Immature natural killer cell (primary cell): ENCODE measurements at regions not wholly inside any gene's neighbourhood (a gene's known extent, or its start where the extent isn't known, plus 50 kb on each side); places are given as distances from the start of the nearest gene placed in this dataset.

ENCODE experiments used
- DNase-seq, 3 donors: peaks; one replicate each; pipeline ENCODE4 v3.0.0; 2022; ENCODE audit warnings: mixed read lengths in 1 of 3
- H3K27ac Mint-ChIP-seq, 6 donors: one replicate each; pipeline ENCODE4 v1.8.0; 2020; ENCODE audit warnings: mixed read lengths in 6 of 6, mild to moderate bottlenecking in 5 of 6, inconsistent platforms in 4 of 6, moderate library complexity in 3 of 6
- H3K27me3 Mint-ChIP-seq, 3 donors: one replicate each; pipeline ENCODE4 v1.8.0; 2020 to 2021; ENCODE audit warnings: low read depth in 3 of 3, mild to moderate bottlenecking in 3 of 3, mixed read lengths in 3 of 3, moderate library complexity in 3 of 3, inconsistent platforms in 1 of 3
- H3K36me3 Mint-ChIP-seq, 3 donors: one replicate each; pipeline ENCODE4 v1.8.0; 2020; ENCODE audit warnings: mixed read lengths in 3 of 3, inconsistent platforms in 2 of 3, mild to moderate bottlenecking in 2 of 3
- H3K4me1 Mint-ChIP-seq, 2 donors: one replicate each; pipeline ENCODE4 v1.8.0; 2020; ENCODE audit warnings: inconsistent platforms in 2 of 2, mild to moderate bottlenecking in 2 of 2, mixed read lengths in 2 of 2, moderate library complexity in 1 of 2
- H3K4me3 Mint-ChIP-seq, 5 donors: one replicate each; pipeline ENCODE4 v1.8.0; 2020; ENCODE audit warnings: mild to moderate bottlenecking in 5 of 5, mixed read lengths in 5 of 5, inconsistent platforms in 3 of 5, moderate library complexity in 3 of 5
- H3K9me3 Mint-ChIP-seq, 6 donors: one replicate each; pipeline ENCODE4 v1.8.0; 2020; ENCODE audit warnings: mild to moderate bottlenecking in 6 of 6, mixed read lengths in 6 of 6, inconsistent platforms in 4 of 6, moderate library complexity in 3 of 6

- no peak overlapping the region for H3K4me3 Mint-ChIP-seq
- DNase-seq = no peak
- H3K9me3 Mint-ChIP-seq = peaks cover 0 to 29% (median 6%) of the 10 kb centered on the region in 6 donors
- H3K27me3 Mint-ChIP-seq = peaks cover 0 to 5% (median 2%) of the 10 kb centered on the region in 3 donors
- H3K27ac Mint-ChIP-seq = no peak overlapping the region
- no peaks in the 10 kb centered on the region for H3K36me3 Mint-ChIP-seq
- no peaks in the 10 kb centered on the region for H3K4me1 Mint-ChIP-seq
Observed at GRCh38 chr6:164889980-164890379, 419.4 kb downstream of the C6orf118 start.

GRCh38 chr6:164887660-164888059 is 421.7 kb downstream of the C6orf118 start:
- H3K27ac Mint-ChIP-seq = no peak overlapping the region
- H3K4me3 Mint-ChIP-seq = no peak overlapping the region
- DNase-seq = no peak
- H3K36me3 Mint-ChIP-seq = no peaks in the 10 kb centered on the region
- H3K27me3 Mint-ChIP-seq = peaks cover 0 to 3% (median 2%) of the 10 kb centered on the region in 3 donors
- H3K9me3 Mint-ChIP-seq = peaks cover 0 to 23% (median 3%) of the 10 kb centered on the region in 6 donors
- no peaks in the 10 kb centered on the region for H3K4me1 Mint-ChIP-seq

- DNase-seq = no peak
- Mint-ChIP-seq H3K9me3 (peaks cover 0 to 22% (median 2%) of the 10 kb centered on the region in 6 donors), H3K4me1 (no peaks in the 10 kb centered on the region), H3K36me3 (no peaks in the 10 kb centered on the region), H3K27ac (no peak overlapping the region), H3K4me3 (no peak overlapping the region), H3K27me3 (peaks cover 0 to 3% (median 0%) of the 10 kb centered on the region in 3 donors)
Observed at GRCh38 chr6:164882236-164882635, 427.2 kb downstream of the C6orf118 start.

- Mint-ChIP-seq H3K36me3 (no peaks in the 10 kb centered on the region), H3K9me3 (peaks cover 16 to 40% (median 18%) of the 10 kb centered on the region in 6 donors), H3K27me3 (peaks cover 0 to 3% (median 1%) of the 10 kb centered on the region in 3 donors), H3K4me3 (no peak overlapping the region), H3K4me1 (no peaks in the 10 kb centered on the region), H3K27ac (no peak overlapping the region)
- no peak for DNase-seq
Observed at GRCh38 chr6:164871783-164872182, 437.6 kb downstream of the C6orf118 start.

- Mint-ChIP-seq H3K27me3 (peaks cover 0 to 3% (median 1%) of the 10 kb centered on the region in 3 donors), H3K4me3 (no peak overlapping the region)
Observed at GRCh38 chr6:164870164-164870563, 439.2 kb downstream of the C6orf118 start.

GRCh38 chr6:164861967-164862366 is 447.4 kb downstream of the C6orf118 start:
- no peaks in the 10 kb centered on the region for H3K36me3 Mint-ChIP-seq
- H3K9me3 Mint-ChIP-seq = peaks cover 2 to 29% (median 12%) of the 10 kb centered on the region in 6 donors
- no peak overlapping the region for H3K27ac Mint-ChIP-seq
- DNase-seq = no peak
- H3K4me1 Mint-ChIP-seq = no peaks in the 10 kb centered on the region
- no peaks in the 10 kb centered on the region for H3K27me3 Mint-ChIP-seq
- H3K4me3 Mint-ChIP-seq = no peak overlapping the region

More at GRCh38 chr6:164870164-164870563, 439.2 kb downstream of the C6orf118 start:
- no peak for DNase-seq
- H3K9me3 Mint-ChIP-seq = peaks cover 16 to 40% (median 21%) of the 10 kb centered on the region in 6 donors
- no peak overlapping the region for H3K27ac Mint-ChIP-seq
- H3K36me3 Mint-ChIP-seq = no peaks in the 10 kb centered on the region
- no peaks in the 10 kb centered on the region for H3K4me1 Mint-ChIP-seq

GRCh38 chr6:164859816-164860215 is 449.6 kb downstream of the C6orf118 start:
- H3K9me3 Mint-ChIP-seq = peaks cover 2 to 22% (median 7%) of the 10 kb centered on the region in 6 donors
- H3K4me1 Mint-ChIP-seq = no peaks in the 10 kb centered on the region
- no peak overlapping the region for H3K4me3 Mint-ChIP-seq
- H3K36me3 Mint-ChIP-seq = no peaks in the 10 kb centered on the region
- no peak for DNase-seq
- no peak overlapping the region for H3K27ac Mint-ChIP-seq
- no peaks in the 10 kb centered on the region for H3K27me3 Mint-ChIP-seq

GRCh38 chr6:164856138-164856537 is 453.3 kb downstream of the C6orf118 start:
- Mint-ChIP-seq H3K27ac (no peak overlapping the region), H3K4me1 (no peaks in the 10 kb centered on the region), H3K36me3 (no peaks in the 10 kb centered on the region), H3K27me3 (no peaks in the 10 kb centered on the region), H3K9me3 (peaks cover 0 to 7% (median 3%) of the 10 kb centered on the region in 6 donors), H3K4me3 (no peak overlapping the region)
- DNase-seq = no peak

GRCh38 chr6:164855281-164855680 is 454.1 kb downstream of the C6orf118 start:
- Mint-ChIP-seq H3K36me3 (no peaks in the 10 kb centered on the region), H3K4me1 (no peaks in the 10 kb centered on the region), H3K9me3 (peaks cover 0 to 6% (median 3%) of the 10 kb centered on the region in 6 donors), H3K27ac (no peak overlapping the region), H3K27me3 (no peaks in the 10 kb centered on the region), H3K4me3 (no peak overlapping the region)
- DNase-seq = no peak

GRCh38 chr6:164854526-164854925 is 454.9 kb downstream of the C6orf118 start:
- DNase-seq = no peak
- no peak overlapping the region for H3K27ac Mint-ChIP-seq
- H3K27me3 Mint-ChIP-seq = no peaks in the 10 kb centered on the region
- H3K36me3 Mint-ChIP-seq = no peaks in the 10 kb centered on the region
- no peaks in the 10 kb centered on the region for H3K4me1 Mint-ChIP-seq
- H3K4me3 Mint-ChIP-seq = no peak overlapping the region
- peaks cover 0 to 8% (median 3%) of the 10 kb centered on the region in 6 donors for H3K9me3 Mint-ChIP-seq

- H3K9me3 Mint-ChIP-seq = peaks cover 2 to 28% (median 7%) of the 10 kb centered on the region in 6 donors
- no peaks in the 10 kb centered on the region for H3K4me1 Mint-ChIP-seq
- H3K27ac Mint-ChIP-seq = no peak overlapping the region
- no peak overlapping the region for H3K4me3 Mint-ChIP-seq
- H3K36me3 Mint-ChIP-seq = no peaks in the 10 kb centered on the region
- peaks cover 0 to 2% (median 2%) of the 10 kb centered on the region in 3 donors for H3K27me3 Mint-ChIP-seq
- no peak for DNase-seq
Observed at GRCh38 chr6:164845773-164846172, 463.6 kb downstream of the C6orf118 start.

- no peaks in the 10 kb centered on the region for H3K4me1 Mint-ChIP-seq
- no peak for DNase-seq
- no peak overlapping the region for H3K4me3 Mint-ChIP-seq
- no peak overlapping the region for H3K27ac Mint-ChIP-seq
- no peaks in the 10 kb centered on the region for H3K36me3 Mint-ChIP-seq
- H3K9me3 Mint-ChIP-seq = peaks cover 3 to 15% (median 9%) of the 10 kb centered on the region in 6 donors
- peaks cover 0 to 2% (median 2%) of the 10 kb centered on the region in 3 donors for H3K27me3 Mint-ChIP-seq
Observed at GRCh38 chr6:164842085-164842484, 467.3 kb downstream of the C6orf118 start.

GRCh38 chr6:164838068-164838615 is 471.3 kb downstream of the C6orf118 start:
- H3K27me3 Mint-ChIP-seq = peaks cover 0 to 2% (median 0%) of the 10 kb centered on the region in 3 donors
- peaks cover 4 to 26% (median 12%) of the 10 kb centered on the region in 6 donors for H3K9me3 Mint-ChIP-seq
- DNase-seq = no peak
- no peaks in the 10 kb centered on the region for H3K4me1 Mint-ChIP-seq
- no peak overlapping the region for H3K4me3 Mint-ChIP-seq
- no peak overlapping the region for H3K27ac Mint-ChIP-seq
- no peaks in the 10 kb centered on the region for H3K36me3 Mint-ChIP-seq

- H3K27ac Mint-ChIP-seq = no peak overlapping the region
- DNase-seq = no peak
- peaks cover 0 to 2% (median 0%) of the 10 kb centered on the region in 3 donors for H3K27me3 Mint-ChIP-seq
- peaks cover 4 to 31% (median 18%) of the 10 kb centered on the region in 6 donors for H3K9me3 Mint-ChIP-seq
- no peaks in the 10 kb centered on the region for H3K4me1 Mint-ChIP-seq
- H3K36me3 Mint-ChIP-seq = peaks cover 0 to 3% (median 0%) of the 10 kb centered on the region in 3 donors
- no peak overlapping the region for H3K4me3 Mint-ChIP-seq
Observed at GRCh38 chr6:164836486-164836885, 472.9 kb downstream of the C6orf118 start.

GRCh38 chr6:164832410-164832809 is 477.0 kb downstream of the C6orf118 start:
- Mint-ChIP-seq H3K4me1 (no peaks in the 10 kb centered on the region), H3K9me3 (peaks cover 6 to 37% (median 15%) of the 10 kb centered on the region in 6 donors), H3K36me3 (peaks cover 0 to 3% (median 0%) of the 10 kb centered on the region in 3 donors), H3K4me3 (no peak overlapping the region), H3K27ac (no peak overlapping the region), H3K27me3 (peaks cover 0 to 1% (median 0%) of the 10 kb centered on the region in 3 donors)
- DNase-seq = no peak
